Central memory CD4-positive, alpha-beta T cell (primary cell): ENCODE measurements at regions not wholly inside any gene's neighbourhood (a gene's known extent, or its start where the extent isn't known, plus 50 kb on each side); places are given as distances from the start of the nearest gene placed in this dataset.
"Not testable (repeated sequence)": the region's sequence is repeated elsewhere in the genome, so short reads cannot be mapped to it uniquely, and the experiment has no call there.

Source experiments
- DNase-seq: peaks from one replicate; pipeline ENCODE4 v3.0.0; 2022

GRCh38 chr18:1436199-1436598 is 531.5 kb downstream of the ADCYAP1 start:
- no peak for DNase-seq

- DNase-seq = no peak
Observed at GRCh38 chr18:1438458-1438910, 533.8 kb downstream of the ADCYAP1 start.

GRCh38 chr18:1438967-1439366 is 534.3 kb downstream of the ADCYAP1 start:
- DNase-seq = no peak

GRCh38 chr18:1444062-1444461 is 539.4 kb downstream of the ADCYAP1 start:
- DNase-seq = not testable (repeated sequence)

- DNase-seq = no peak
Observed at GRCh38 chr18:1446765-1447164, 542.1 kb downstream of the ADCYAP1 start.

- DNase-seq = no peak
Observed at GRCh38 chr18:1452821-1453220, 548.1 kb downstream of the ADCYAP1 start.

- DNase-seq = no peak
Observed at GRCh38 chr18:1455605-1456004, 550.9 kb downstream of the ADCYAP1 start.

- no peak for DNase-seq
Observed at GRCh38 chr18:1458547-1458946, 553.9 kb downstream of the ADCYAP1 start.

- DNase-seq = no peak
Observed at GRCh38 chr18:1463981-1464380, 559.3 kb downstream of the ADCYAP1 start.

- DNase-seq = no peak
Observed at GRCh38 chr18:1464444-1465217, 560.0 kb downstream of the ADCYAP1 start.

- no peak for DNase-seq
Observed at GRCh38 chr18:1466035-1466434, 561.4 kb downstream of the ADCYAP1 start.

- DNase-seq = no peak
Observed at GRCh38 chr18:1467461-1467964, 562.8 kb downstream of the ADCYAP1 start.

GRCh38 chr18:1468550-1468949 is 563.9 kb downstream of the ADCYAP1 start:
- no peak for DNase-seq

- DNase-seq = no peak
Observed at GRCh38 chr18:1475867-1476266, 571.2 kb downstream of the ADCYAP1 start.

GRCh38 chr18:1480309-1480708 is 575.6 kb downstream of the ADCYAP1 start:
- DNase-seq = no peak

GRCh38 chr18:1481577-1481976 is 576.9 kb downstream of the ADCYAP1 start:
- no peak for DNase-seq

GRCh38 chr18:1483385-1483784 is 578.7 kb downstream of the ADCYAP1 start:
- no peak for DNase-seq

- no peak for DNase-seq
Observed at GRCh38 chr18:1487457-1487856, 582.8 kb downstream of the ADCYAP1 start.

GRCh38 chr18:1488394-1488793 is 583.7 kb downstream of the ADCYAP1 start:
- DNase-seq = no peak

- no peak for DNase-seq
Observed at GRCh38 chr18:1488957-1489356, 584.3 kb downstream of the ADCYAP1 start.

GRCh38 chr18:1495387-1495786 is 590.7 kb downstream of the ADCYAP1 start:
- DNase-seq = no peak

- no peak for DNase-seq
Observed at GRCh38 chr18:1496096-1496495, 591.4 kb downstream of the ADCYAP1 start.

- no peak for DNase-seq
Observed at GRCh38 chr18:1498216-1498615, 593.5 kb downstream of the ADCYAP1 start.

GRCh38 chr18:1499265-1499664 is 594.6 kb downstream of the ADCYAP1 start:
- DNase-seq = no peak

- no peak for DNase-seq
Observed at GRCh38 chr18:1503847-1504246, 599.2 kb downstream of the ADCYAP1 start.
